ENCODE measurements at regions not wholly inside any gene's neighbourhood (a gene's known extent, or its start where the extent isn't known, plus 50 kb on each side); places are given as distances from the start of the nearest gene placed in this dataset.

DNA sequence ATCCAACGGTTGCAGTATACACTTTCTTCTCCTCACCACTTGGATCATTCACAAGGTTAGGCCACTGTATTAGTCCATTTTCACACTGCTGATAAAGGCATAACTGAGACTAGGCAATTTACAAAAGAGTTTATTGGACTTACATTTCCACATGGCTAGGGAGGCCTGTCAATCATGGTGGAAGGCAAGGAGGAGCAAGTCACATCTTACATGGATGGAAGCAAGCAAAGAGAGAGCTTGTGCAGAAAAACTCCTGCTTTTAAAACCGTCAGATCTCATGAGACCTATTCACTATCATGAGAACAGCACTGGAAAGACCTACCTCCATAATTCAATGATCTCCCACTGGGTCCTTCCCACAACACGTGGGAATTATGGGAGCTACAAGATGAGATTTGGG, 81.8 kb upstream of the DAP start:
- Histone ChIP-seq H3K4me3 (ENCODE audit: low read length) (no peak overlapping the region), H3K9me3 (ENCODE audit: control insufficient read depth in 1 of 2, insufficient read depth in 1 of 2, low read length in 2 of 2) (peaks cover 0 to 5% of the 10 kb centered on the region in 2 experiments), H3K36me3 (ENCODE audit: insufficient read depth, low read length) (no peaks in the 10 kb centered on the region), H3K4me1 (ENCODE audit: insufficient read depth, low read length) (no peaks in the 10 kb centered on the region), H3K27ac (ENCODE audit: low read depth in 1 of 2, low read length in 2 of 2) (no peak overlapping the region), H3K27me3 (ENCODE audit: control insufficient read depth in 1 of 2, insufficient read depth in 2 of 2, low read length in 2 of 2) (peaks cover 3 to 11% of the 10 kb centered on the region in 2 experiments)
- peaks cover 33% of the 10 kb centered on the region for H3K27me3 Mint-ChIP-seq
- POLR2A ChIA-PET: no interaction called here
- TF ChIP-seq CTCF (IDR thresholded peaks at IDR 0.05): no peak
- H3K4me1 Mint-ChIP-seq (ENCODE audit: low read depth): no peaks in the 10 kb centered on the region
- no peak overlapping the region for H3K27ac Mint-ChIP-seq
- ATAC-seq (ENCODE audit: poor library complexity) (no peak), DNase-seq (no peak)
- peaks cover 7% of the 10 kb centered on the region for H3K9me3 Mint-ChIP-seq
- no peaks in the 10 kb centered on the region for H3K36me3 Mint-ChIP-seq (ENCODE audit: low read depth)
- no peak overlapping the region for H3K4me3 Mint-ChIP-seq
- CTCF ChIA-PET: interaction anchor here (0.6 kb wide), 1 partner anchor 250 kb away, joined by 3 read pairs; no protein-coding TSS in a partner anchor
- intact Hi-C loops (cut with DNase I, micrococcal nuclease): no loop called here

GRCh38 chr5:10839916-10840599, 79.0 kb upstream of the DAP start:
- intact Hi-C loops (cut with DNase I, micrococcal nuclease): no loop called here
- Histone ChIP-seq H3K9me3 (ENCODE audit: control insufficient read depth in 1 of 2, insufficient read depth in 1 of 2, low read length in 2 of 2) (peaks cover 0 to 5% of the 10 kb centered on the region in 2 experiments), H3K27me3 (ENCODE audit: control insufficient read depth in 1 of 2, insufficient read depth in 2 of 2, low read length in 2 of 2) (peaks cover 3 to 11% of the 10 kb centered on the region in 2 experiments), H3K4me3 (ENCODE audit: low read length) (no peak overlapping the region), H3K4me1 (ENCODE audit: insufficient read depth, low read length) (no peaks in the 10 kb centered on the region), H3K27ac (ENCODE audit: low read depth in 1 of 2, low read length in 2 of 2) (no peak overlapping the region), H3K36me3 (ENCODE audit: insufficient read depth, low read length) (no peaks in the 10 kb centered on the region)
- peaks cover 7% of the 10 kb centered on the region for H3K9me3 Mint-ChIP-seq
- ChIA-PET POLR2A (no interaction called here), CTCF (no interaction called here)
- H3K27ac Mint-ChIP-seq: no peak overlapping the region
- H3K27me3 Mint-ChIP-seq: peaks cover 30% of the 10 kb centered on the region
- H3K36me3 Mint-ChIP-seq (ENCODE audit: low read depth): no peaks in the 10 kb centered on the region
- H3K4me1 Mint-ChIP-seq (ENCODE audit: low read depth): no peaks in the 10 kb centered on the region
- no peak overlapping the region for H3K4me3 Mint-ChIP-seq
- TF ChIP-seq CTCF (IDR thresholded peaks at IDR 0.05): no peak
- ATAC-seq (ENCODE audit: poor library complexity) (no peak), DNase-seq (no peak)

DNA sequence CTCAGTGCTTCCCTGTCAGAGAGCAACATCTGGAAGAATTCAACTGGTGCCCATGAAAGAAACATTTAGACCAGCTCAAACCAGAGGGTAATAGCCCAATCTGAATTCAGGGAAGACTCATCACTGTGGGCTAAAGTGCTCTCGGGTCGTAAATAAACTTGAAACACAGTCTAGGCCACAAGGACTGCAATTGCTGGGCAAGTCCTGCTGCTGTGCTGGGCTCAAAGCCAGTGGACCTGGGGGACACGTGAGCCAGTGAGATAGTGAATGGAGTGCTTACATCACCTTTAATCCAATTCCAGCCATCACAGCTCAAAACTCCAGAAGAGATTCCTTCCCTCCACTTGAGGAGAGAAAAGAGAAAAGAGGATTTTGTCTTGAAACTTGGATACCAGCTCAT, 78.1 kb upstream of the DAP start:
- Histone ChIP-seq H3K36me3 (ENCODE audit: insufficient read depth, low read length) (no peaks in the 10 kb centered on the region), H3K9me3 (ENCODE audit: control insufficient read depth in 1 of 2, insufficient read depth in 1 of 2, low read length in 2 of 2) (peaks cover 0 to 4% of the 10 kb centered on the region in 2 experiments), H3K27ac (ENCODE audit: low read depth in 1 of 2, low read length in 2 of 2) (no peak overlapping the region), H3K4me1 (ENCODE audit: insufficient read depth, low read length) (no peaks in the 10 kb centered on the region), H3K27me3 (ENCODE audit: control insufficient read depth in 1 of 2, insufficient read depth in 2 of 2, low read length in 2 of 2) (peaks cover 3 to 11% of the 10 kb centered on the region in 2 experiments), H3K4me3 (ENCODE audit: low read length) (no peak overlapping the region)
- Mint-ChIP-seq H3K4me1 (ENCODE audit: low read depth) (no peaks in the 10 kb centered on the region), H3K36me3 (ENCODE audit: low read depth) (no peaks in the 10 kb centered on the region), H3K27ac (no peak overlapping the region), H3K4me3 (no peak overlapping the region), H3K9me3 (peaks cover 3% of the 10 kb centered on the region), H3K27me3 (peaks cover 21% of the 10 kb centered on the region)
- POLR2A ChIA-PET: no interaction called here
- CTCF ChIA-PET: no interaction called here
- no peak for DNase-seq
- TF ChIP-seq CTCF (IDR thresholded peaks at IDR 0.05): no peak
- intact Hi-C loops (cut with DNase I, micrococcal nuclease): no loop called here
- ATAC-seq (ENCODE audit: poor library complexity): no peak
